HG02588 (cell line): ENCODE measurements at regions not wholly inside any gene's neighbourhood (a gene's known extent, or its start where the extent isn't known, plus 50 kb on each side); places are given as distances from the start of the nearest gene placed in this dataset.

Experiments used
- ATAC-seq: cut with Tn5 transposase; IDR thresholded peaks from one replicate; pipeline ENCODE4 v1.9.1; 2021; ENCODE audit warnings: mild to moderate bottlenecking, moderate library complexity; ENCODE audit not compliant: unreplicated experiment

- no peak for ATAC-seq
These were observed 58.1 kb downstream of the TUSC7 start for GRCh38 chr3:116767726-116768125.

- peak; percentile 98 for ATAC-seq
These were observed 61.4 kb downstream of the TUSC7 start for GRCh38 chr3:116770815-116771450.

GRCh38 chr3:116776880-116777785 is 67.6 kb downstream of the TUSC7 start:
- no peak for ATAC-seq

- ATAC-seq = no peak
These were observed 75.6 kb downstream of the TUSC7 start for GRCh38 chr3:116785226-116785625.

- ATAC-seq = no peak
These were observed 93.1 kb downstream of the TUSC7 start for GRCh38 chr3:116802651-116803050.

- no peak for ATAC-seq
These were observed 96.8 kb downstream of the TUSC7 start for GRCh38 chr3:116806351-116806750.

GRCh38 chr3:116808725-116809124 is 99.1 kb downstream of the TUSC7 start:
- no peak for ATAC-seq

- ATAC-seq = no peak
These were observed 99.6 kb downstream of the TUSC7 start for GRCh38 chr3:116809208-116809607.

GRCh38 chr3:116811754-116812153 is 102.2 kb downstream of the TUSC7 start:
- no peak for ATAC-seq

- ATAC-seq = no peak
These were observed 103.4 kb downstream of the TUSC7 start for GRCh38 chr3:116812949-116813348.

- no peak for ATAC-seq
These were observed 105.7 kb downstream of the TUSC7 start for GRCh38 chr3:116815321-116815720.

GRCh38 chr3:116815831-116816588 is 106.4 kb downstream of the TUSC7 start:
- ATAC-seq = no peak

GRCh38 chr3:116821371-116821770 is 111.8 kb downstream of the TUSC7 start:
- no peak for ATAC-seq

- no peak for ATAC-seq
These were observed 114.6 kb downstream of the TUSC7 start for GRCh38 chr3:116824208-116824607.

GRCh38 chr3:116833202-116833601 is 123.6 kb downstream of the TUSC7 start:
- ATAC-seq = no peak

- no peak for ATAC-seq
These were observed 125.2 kb downstream of the TUSC7 start for GRCh38 chr3:116834816-116835215.

- ATAC-seq = no peak
These were observed 126.1 kb downstream of the TUSC7 start for GRCh38 chr3:116835658-116836057.

- ATAC-seq = no peak
These were observed 126.7 kb downstream of the TUSC7 start for GRCh38 chr3:116836286-116836685.

GRCh38 chr3:116837483-116837882 is 127.9 kb downstream of the TUSC7 start:
- ATAC-seq = no peak

- ATAC-seq = no peak
These were observed 131.6 kb downstream of the TUSC7 start for GRCh38 chr3:116841003-116841735.
